GM23338 (cell line): ENCODE measurements at regions not wholly inside any gene's neighbourhood (a gene's known extent, or its start where the extent isn't known, plus 50 kb on each side); places are given as distances from the start of the nearest gene placed in this dataset.

Experiments
- EZH2 ChIP-seq: fragments of 200-600 bp; sonication (generic); IDR thresholded peaks from one replicate; pipeline ENCODE4 v1.8.0; 2017; ENCODE audit warnings: antibody characterized with exemption, mild to moderate bottlenecking, low read depth; ENCODE audit not compliant: unreplicated experiment
- TF ChIP-seq, protein P1 (sequence below), 2 experiments: fragments of 200-600 bp in 1 of 2; sonication (generic) in 1 of 2; conservative IDR thresholded peaks; 2 replicates each; pipeline versions ENCODE4 v1.5.1 to v1.6.1; 2016 to 2017; ENCODE audit warnings: antibody characterized with exemption in 2 of 2, low read depth in 2 of 2, mild to moderate bottlenecking in 2 of 2, moderate library complexity in 1 of 2
- TF ChIP-seq, protein P2 (sequence below): IDR thresholded peaks from one replicate; pipeline ENCODE4 v1.6.1; 2018; ENCODE audit warnings: antibody characterized with exemption; ENCODE audit not compliant: unreplicated experiment

DNA sequence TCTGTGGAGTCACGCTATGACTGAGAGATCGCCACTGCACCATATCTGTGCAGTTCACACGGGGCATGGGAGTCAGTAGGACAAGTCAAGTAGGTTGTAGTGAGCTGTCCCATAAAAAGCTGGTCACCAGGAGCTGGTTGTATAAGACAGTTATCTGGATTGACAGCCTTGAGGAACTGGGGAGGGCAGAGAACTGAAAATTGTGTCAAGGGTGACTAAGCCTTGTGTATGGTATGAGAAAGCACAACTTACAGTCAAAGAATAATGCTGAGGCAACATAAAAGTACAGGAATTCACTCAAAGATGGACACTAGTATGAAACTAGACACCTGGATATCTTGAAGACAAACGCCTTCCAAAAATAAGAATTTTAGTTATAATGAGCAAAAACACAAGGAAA is 564.9 kb downstream of the POM121L12 start:
- TF ChIP-seq, protein P1, sequence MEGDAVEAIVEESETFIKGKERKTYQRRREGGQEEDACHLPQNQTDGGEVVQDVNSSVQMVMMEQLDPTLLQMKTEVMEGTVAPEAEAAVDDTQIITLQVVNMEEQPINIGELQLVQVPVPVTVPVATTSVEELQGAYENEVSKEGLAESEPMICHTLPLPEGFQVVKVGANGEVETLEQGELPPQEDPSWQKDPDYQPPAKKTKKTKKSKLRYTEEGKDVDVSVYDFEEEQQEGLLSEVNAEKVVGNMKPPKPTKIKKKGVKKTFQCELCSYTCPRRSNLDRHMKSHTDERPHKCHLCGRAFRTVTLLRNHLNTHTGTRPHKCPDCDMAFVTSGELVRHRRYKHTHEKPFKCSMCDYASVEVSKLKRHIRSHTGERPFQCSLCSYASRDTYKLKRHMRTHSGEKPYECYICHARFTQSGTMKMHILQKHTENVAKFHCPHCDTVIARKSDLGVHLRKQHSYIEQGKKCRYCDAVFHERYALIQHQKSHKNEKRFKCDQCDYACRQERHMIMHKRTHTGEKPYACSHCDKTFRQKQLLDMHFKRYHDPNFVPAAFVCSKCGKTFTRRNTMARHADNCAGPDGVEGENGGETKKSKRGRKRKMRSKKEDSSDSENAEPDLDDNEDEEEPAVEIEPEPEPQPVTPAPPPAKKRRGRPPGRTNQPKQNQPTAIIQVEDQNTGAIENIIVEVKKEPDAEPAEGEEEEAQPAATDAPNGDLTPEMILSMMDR (conservative IDR thresholded peaks at IDR 0.05; ENCODE audit: low read depth in 2 of 2): no peak
- TF ChIP-seq EZH2: no peak
- TF ChIP-seq, protein P2, sequence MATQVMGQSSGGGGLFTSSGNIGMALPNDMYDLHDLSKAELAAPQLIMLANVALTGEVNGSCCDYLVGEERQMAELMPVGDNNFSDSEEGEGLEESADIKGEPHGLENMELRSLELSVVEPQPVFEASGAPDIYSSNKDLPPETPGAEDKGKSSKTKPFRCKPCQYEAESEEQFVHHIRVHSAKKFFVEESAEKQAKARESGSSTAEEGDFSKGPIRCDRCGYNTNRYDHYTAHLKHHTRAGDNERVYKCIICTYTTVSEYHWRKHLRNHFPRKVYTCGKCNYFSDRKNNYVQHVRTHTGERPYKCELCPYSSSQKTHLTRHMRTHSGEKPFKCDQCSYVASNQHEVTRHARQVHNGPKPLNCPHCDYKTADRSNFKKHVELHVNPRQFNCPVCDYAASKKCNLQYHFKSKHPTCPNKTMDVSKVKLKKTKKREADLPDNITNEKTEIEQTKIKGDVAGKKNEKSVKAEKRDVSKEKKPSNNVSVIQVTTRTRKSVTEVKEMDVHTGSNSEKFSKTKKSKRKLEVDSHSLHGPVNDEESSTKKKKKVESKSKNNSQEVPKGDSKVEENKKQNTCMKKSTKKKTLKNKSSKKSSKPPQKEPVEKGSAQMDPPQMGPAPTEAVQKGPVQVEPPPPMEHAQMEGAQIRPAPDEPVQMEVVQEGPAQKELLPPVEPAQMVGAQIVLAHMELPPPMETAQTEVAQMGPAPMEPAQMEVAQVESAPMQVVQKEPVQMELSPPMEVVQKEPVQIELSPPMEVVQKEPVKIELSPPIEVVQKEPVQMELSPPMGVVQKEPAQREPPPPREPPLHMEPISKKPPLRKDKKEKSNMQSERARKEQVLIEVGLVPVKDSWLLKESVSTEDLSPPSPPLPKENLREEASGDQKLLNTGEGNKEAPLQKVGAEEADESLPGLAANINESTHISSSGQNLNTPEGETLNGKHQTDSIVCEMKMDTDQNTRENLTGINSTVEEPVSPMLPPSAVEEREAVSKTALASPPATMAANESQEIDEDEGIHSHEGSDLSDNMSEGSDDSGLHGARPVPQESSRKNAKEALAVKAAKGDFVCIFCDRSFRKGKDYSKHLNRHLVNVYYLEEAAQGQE: no peak
